ENCODE measurements at regions not wholly inside any gene's neighbourhood (a gene's known extent, or its start where the extent isn't known, plus 50 kb on each side); places are given as distances from the start of the nearest gene placed in this dataset.
"Not testable (repeated sequence)": the region's sequence is repeated elsewhere in the genome, so short reads cannot be mapped to it uniquely, and the experiment has no call there.

- ATAC-seq, result no peak
These were observed 146.5 kb upstream of the MMADHC start for GRCh38 chr2:149733936-149734685.

- no peak for ATAC-seq
These were observed 145.2 kb upstream of the MMADHC start for GRCh38 chr2:149732730-149733290.

DNA sequence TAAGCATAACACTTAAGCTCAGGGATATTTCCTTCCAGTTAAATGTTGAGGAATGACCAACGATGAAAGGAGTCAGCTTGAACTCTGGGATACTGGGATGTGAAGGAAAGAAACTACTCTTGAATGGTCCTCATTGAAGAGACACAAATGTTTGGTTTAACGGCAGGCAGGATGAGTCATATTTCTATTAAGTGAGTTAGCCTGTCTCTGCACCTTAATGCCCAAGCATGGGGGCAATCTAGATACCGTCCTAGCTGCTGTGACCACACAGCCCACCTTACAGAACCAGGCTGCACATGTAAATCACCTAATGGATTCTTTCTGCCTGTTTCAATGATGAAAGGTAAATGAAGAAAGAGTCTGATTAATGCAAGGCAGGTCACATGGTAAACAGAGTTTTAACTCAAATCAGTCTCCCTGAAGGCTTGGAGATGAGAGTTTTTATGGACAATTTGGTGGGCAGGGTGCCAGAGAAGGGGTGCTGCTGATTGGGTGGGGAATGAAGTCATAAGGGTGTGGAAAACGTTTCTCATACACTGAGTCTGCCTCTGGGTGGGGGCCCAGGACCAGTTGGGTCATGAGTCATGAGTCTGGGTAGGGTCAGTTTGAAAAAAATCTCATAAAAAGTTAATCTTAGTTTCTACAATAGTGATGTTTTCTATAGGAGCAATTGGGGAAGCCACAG is 144.6 kb upstream of the MMADHC start:
- peak; percentile 76 for ATAC-seq

- no peak for ATAC-seq
These were observed 143.5 kb upstream of the MMADHC start for GRCh38 chr2:149731079-149731478.

DNA sequence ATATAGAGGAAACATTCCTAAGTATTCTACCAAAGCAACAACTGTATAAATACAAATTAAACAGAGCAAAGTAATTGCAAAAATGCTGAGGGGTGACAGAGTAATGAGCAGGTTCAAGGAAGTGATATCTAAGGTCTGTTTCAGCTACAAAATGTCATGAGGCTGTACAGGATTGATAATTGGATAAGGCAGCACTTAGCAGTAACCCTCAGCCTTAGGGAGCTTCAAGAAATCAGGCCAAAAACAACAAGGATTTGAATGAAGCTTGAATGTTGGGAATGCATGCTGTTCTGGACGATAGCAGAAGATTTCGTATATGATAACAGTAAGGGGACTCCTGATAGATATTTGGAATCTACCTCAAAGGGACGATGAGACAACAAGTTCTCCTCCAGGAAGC is 142.0 kb upstream of the MMADHC start:
- no peak for ATAC-seq

DNA sequence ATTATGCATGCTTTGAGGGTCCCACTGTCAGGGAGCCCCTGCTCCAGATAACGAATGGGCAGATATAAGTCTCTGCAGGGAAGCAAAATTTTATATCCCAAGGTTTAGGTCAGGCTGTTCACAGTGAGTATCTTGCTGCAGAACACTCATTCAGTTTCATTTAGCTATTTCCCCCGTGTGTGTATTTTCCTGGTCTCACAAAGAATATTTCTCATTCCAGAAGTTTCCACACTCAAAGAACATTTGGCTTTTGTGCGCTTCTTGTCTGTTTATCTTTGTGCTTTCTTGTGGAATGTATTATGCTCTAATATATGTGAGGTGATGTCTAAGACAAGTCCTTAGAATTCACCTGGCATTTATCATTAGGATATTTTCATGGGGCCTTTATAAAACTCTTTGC is 140.4 kb upstream of the MMADHC start:
- no peak for ATAC-seq

- ATAC-seq, result no peak
These were observed 137.7 kb upstream of the MMADHC start for GRCh38 chr2:149725234-149725633.

GRCh38 chr2:149724091-149724490 is 136.5 kb upstream of the MMADHC start:
- no peak for ATAC-seq

DNA sequence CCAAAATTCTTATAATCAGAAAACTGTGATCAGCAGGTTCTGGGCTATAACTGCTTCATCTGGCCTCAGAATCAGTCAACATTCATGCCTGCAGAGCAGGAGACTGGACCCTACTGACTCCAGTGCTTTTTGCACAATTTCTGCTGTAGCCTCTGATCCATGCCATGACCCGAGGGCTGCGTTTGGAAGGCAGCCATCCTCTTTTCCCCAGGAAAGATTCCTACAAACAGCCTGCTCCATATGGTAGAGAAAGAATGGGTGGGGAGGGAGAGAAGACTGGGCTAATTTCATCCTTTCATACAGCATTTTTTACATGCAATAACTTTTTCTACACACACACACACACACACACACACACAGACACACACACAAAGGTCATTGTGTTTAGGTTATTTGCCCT is 133.0 kb upstream of the MMADHC start:
- no peak for ATAC-seq

DNA sequence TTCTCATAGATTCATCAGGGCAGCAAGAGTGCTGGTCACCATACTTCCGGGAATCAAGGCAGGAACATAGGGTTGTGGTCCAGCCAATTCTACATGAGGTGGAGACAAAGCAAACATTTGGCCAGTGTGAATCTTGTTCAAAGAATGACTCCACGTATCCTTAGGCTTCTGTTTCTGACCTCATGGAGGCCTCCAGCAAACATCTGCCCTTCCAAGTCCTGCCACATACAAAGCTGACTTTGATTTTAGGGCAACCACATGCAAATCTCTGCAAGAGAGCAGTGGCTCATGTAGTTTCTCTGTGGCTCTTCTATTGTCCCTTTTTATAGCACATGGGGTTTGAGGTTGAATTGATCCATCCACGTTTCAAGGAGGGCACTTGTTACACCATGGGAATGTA is 132.1 kb upstream of the MMADHC start:
- ATAC-seq, result no peak

- no peak for ATAC-seq
These were observed 129.1 kb upstream of the MMADHC start for GRCh38 chr2:149716687-149717086.

- no peak for ATAC-seq
These were observed 128.3 kb upstream of the MMADHC start for GRCh38 chr2:149715894-149716293.

- ATAC-seq, result peak; percentile 46
These were observed 127.5 kb upstream of the MMADHC start for GRCh38 chr2:149715005-149715592.

DNA sequence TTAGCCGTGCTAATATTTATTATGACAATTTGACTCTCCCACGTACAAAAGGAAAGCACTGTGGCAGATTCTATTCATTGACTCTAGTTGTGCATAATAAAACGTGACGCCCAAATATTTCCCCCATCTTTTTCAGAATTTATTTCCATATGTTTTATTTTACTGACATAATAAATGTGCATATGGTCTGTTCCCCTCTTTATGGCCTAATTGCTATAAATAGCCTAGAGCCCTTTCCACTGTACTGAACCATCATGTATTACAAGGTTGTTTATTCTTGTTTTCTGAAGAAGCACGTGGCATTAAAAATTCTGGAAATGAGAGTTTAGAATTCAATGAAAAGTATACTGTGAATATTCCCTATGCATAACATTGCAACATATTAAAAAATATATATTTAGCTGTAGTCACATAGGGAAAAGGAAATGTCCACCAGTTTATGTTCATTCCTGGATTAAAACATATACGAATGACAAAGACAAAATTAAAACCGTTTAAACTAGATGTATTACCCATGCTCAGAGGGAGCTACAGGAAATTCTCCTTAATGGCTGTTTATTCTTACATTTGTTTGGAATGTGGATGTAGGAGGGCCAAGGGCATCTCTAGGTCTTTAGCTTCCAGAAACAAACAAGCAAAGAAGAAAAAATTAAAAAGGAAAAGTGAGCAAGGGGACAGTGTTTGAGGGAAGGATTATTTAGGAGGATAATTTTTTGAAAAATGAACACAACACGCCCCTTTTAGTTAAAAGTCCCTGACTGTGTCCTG is 122.1 kb upstream of the MMADHC start:
- ATAC-seq, result no peak

DNA sequence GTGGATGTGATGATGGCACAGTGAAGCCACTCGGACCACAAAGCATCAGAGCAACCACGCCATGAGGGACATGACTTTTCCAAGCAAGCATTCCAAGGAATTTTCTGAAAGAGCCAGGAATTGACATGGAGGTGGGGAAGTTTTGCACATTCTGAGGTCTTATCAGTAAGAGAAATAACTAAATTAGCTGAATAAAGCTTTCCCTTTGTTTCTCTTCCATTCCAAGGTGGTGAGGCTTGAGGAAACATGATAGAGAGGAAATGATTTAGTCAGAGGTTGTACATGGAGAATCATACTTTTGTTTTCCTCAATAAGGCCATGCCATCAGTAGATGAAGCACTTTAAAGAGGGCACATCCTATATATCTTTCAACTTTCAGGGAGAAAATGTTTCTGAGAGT is 115.7 kb upstream of the MMADHC start:
- no peak for ATAC-seq

- ATAC-seq, result no peak
These were observed 115.0 kb upstream of the MMADHC start for GRCh38 chr2:149702571-149702970.

DNA sequence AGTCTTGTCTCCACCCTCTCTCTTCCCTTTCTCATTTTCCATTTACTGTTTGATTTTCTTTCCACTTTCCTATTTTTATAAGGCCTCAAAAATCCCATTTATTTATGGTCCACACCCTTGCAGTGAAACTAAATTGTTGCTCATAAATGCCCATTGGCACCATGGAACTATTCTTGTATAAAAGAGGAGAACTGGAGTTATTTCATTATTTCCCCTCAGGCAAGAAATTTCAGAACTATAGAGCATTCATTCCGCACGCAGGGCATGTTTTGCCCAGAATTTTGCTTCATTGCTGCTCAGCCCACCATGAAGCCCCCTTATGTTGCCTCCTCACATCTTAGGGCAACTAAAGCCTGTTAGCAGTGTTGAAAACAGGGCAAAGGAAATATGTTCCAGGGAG is 113.7 kb upstream of the MMADHC start:
- no peak for ATAC-seq

GRCh38 chr2:149692961-149693396 is 105.4 kb upstream of the MMADHC start:
- ATAC-seq, result no peak

- ATAC-seq, result no peak
These were observed 103.2 kb upstream of the MMADHC start for GRCh38 chr2:149690825-149691224.

GRCh38 chr2:149687052-149687427 is 99.5 kb upstream of the MMADHC start:
- no peak for ATAC-seq

- no peak for ATAC-seq
These were observed 98.8 kb upstream of the MMADHC start for GRCh38 chr2:149686136-149687051.

- not testable (repeated sequence) for ATAC-seq
These were observed 97.8 kb upstream of the MMADHC start for GRCh38 chr2:149685401-149685800.
